ENCODE measurements at regions not wholly inside any gene's neighbourhood (a gene's known extent, or its start where the extent isn't known, plus 50 kb on each side); places are given as distances from the start of the nearest gene placed in this dataset.

GRCh38 chr6:167760979-167761793, 65.5 kb upstream of the AFDN start:
- no peak for TF ChIP-seq CTCF (IDR thresholded peaks at IDR 0.05; ENCODE audit: unreplicated experiment)
- H3K36me3 Mint-ChIP-seq (ENCODE audit: low read depth, unreplicated experiment) = no peaks in the 10 kb centered on the region
- no peak for DNase-seq (ENCODE audit: low spot score)
- peaks cover 3% of the 10 kb centered on the region for H3K4me1 Mint-ChIP-seq (ENCODE audit: unreplicated experiment)
- no peaks in the 10 kb centered on the region for H3K9me3 Mint-ChIP-seq (ENCODE audit: unreplicated experiment)
- no peak overlapping the region for H3K27ac Mint-ChIP-seq (ENCODE audit: unreplicated experiment)
- no peak overlapping the region for H3K4me3 Mint-ChIP-seq (ENCODE audit: unreplicated experiment)
- H3K27me3 Mint-ChIP-seq (ENCODE audit: unreplicated experiment) = peaks cover 11% of the 10 kb centered on the region

- peaks cover 8% of the 10 kb centered on the region for H3K4me1 Mint-ChIP-seq (ENCODE audit: unreplicated experiment)
- H3K9me3 Mint-ChIP-seq (ENCODE audit: unreplicated experiment) = no peaks in the 10 kb centered on the region
- no peaks in the 10 kb centered on the region for H3K36me3 Mint-ChIP-seq (ENCODE audit: low read depth, unreplicated experiment)
- no peak for DNase-seq (ENCODE audit: low spot score)
- no peak for TF ChIP-seq CTCF (IDR thresholded peaks at IDR 0.05; ENCODE audit: unreplicated experiment)
- H3K4me3 Mint-ChIP-seq (ENCODE audit: unreplicated experiment) = no peak overlapping the region
- no peak overlapping the region for H3K27ac Mint-ChIP-seq (ENCODE audit: unreplicated experiment)
- H3K27me3 Mint-ChIP-seq (ENCODE audit: unreplicated experiment) = peaks cover 11% of the 10 kb centered on the region
Measured at GRCh38 chr6:167761794-167762258, 64.9 kb upstream of the AFDN start.

GRCh38 chr6:167762259-167762962, 64.3 kb upstream of the AFDN start:
- no peak for TF ChIP-seq CTCF (IDR thresholded peaks at IDR 0.05; ENCODE audit: unreplicated experiment)
- DNase-seq (ENCODE audit: low spot score) = no peak
- Mint-ChIP-seq H3K27me3 (ENCODE audit: unreplicated experiment) (peaks cover 11% of the 10 kb centered on the region), H3K4me1 (ENCODE audit: unreplicated experiment) (peaks cover 12% of the 10 kb centered on the region), H3K4me3 (ENCODE audit: unreplicated experiment) (no peak overlapping the region), H3K27ac (ENCODE audit: unreplicated experiment) (no peak overlapping the region), H3K36me3 (ENCODE audit: low read depth, unreplicated experiment) (no peaks in the 10 kb centered on the region), H3K9me3 (ENCODE audit: unreplicated experiment) (no peaks in the 10 kb centered on the region)

- no peak overlapping the region for H3K27ac Mint-ChIP-seq (ENCODE audit: unreplicated experiment)
- H3K4me1 Mint-ChIP-seq (ENCODE audit: unreplicated experiment) = peaks cover 10% of the 10 kb centered on the region
- no peak for TF ChIP-seq CTCF (IDR thresholded peaks at IDR 0.05; ENCODE audit: unreplicated experiment)
- no peaks in the 10 kb centered on the region for H3K9me3 Mint-ChIP-seq (ENCODE audit: unreplicated experiment)
- no peak for DNase-seq (ENCODE audit: low spot score)
- no peaks in the 10 kb centered on the region for H3K36me3 Mint-ChIP-seq (ENCODE audit: low read depth, unreplicated experiment)
- peaks cover 11% of the 10 kb centered on the region for H3K27me3 Mint-ChIP-seq (ENCODE audit: unreplicated experiment)
- H3K4me3 Mint-ChIP-seq (ENCODE audit: unreplicated experiment) = no peak overlapping the region
Measured at GRCh38 chr6:167763056-167763944, 63.4 kb upstream of the AFDN start.

Data from endothelial cell (in vitro differentiated cells).